Islet precursor cell (in vitro differentiated cells): ENCODE measurements at regions not wholly inside any gene's neighbourhood (a gene's known extent, or its start where the extent isn't known, plus 50 kb on each side); places are given as distances from the start of the nearest gene placed in this dataset.

Experiments
- DNase-seq: peaks from one replicate; pipeline ENCODE4 v3.0.0-alpha.2; 2018

GRCh38 chr7:31456646-31457368 is 57.1 kb upstream of the ITPRID1 start:
- DNase-seq: no peak

- no peak for DNase-seq
Observed at GRCh38 chr7:31457551-31457950, 56.3 kb upstream of the ITPRID1 start.

- DNase-seq: no peak
Observed at GRCh38 chr7:31458203-31458602, 55.7 kb upstream of the ITPRID1 start.

GRCh38 chr7:31462636-31463035 is 51.3 kb upstream of the ITPRID1 start:
- no peak for DNase-seq
